Activated naive CD8-positive, alpha-beta T cell treated with anti-CD3 and anti-CD28 coated beads, Interleukin-2, amount 50 U/mL, for 24 hours (primary cell): ENCODE measurements at regions not wholly inside any gene's neighbourhood (a gene's known extent, or its start where the extent isn't known, plus 50 kb on each side); places are given as distances from the start of the nearest gene placed in this dataset.

Experiments used
- ATAC-seq: fragments of 150-1000 bp; cut with Tn5 transposase; one replicate; pipeline ENCODE4 v1.10.0; 2021
- DNase-seq: peaks from one replicate; pipeline ENCODE4 v3.0.0; 2021
- H3K27ac Mint-ChIP-seq: one replicate; pipeline ENCODE4 v1.8.0; 2021; ENCODE audit warnings: mild to moderate bottlenecking, mixed read lengths
- H3K27me3 Mint-ChIP-seq: one replicate; pipeline ENCODE4 v1.8.0; 2021; ENCODE audit warnings: mixed read lengths
- H3K36me3 Mint-ChIP-seq: one replicate; pipeline ENCODE4 v1.8.0; 2021; ENCODE audit warnings: low read depth, mixed read lengths
- H3K4me1 Mint-ChIP-seq: one replicate; pipeline ENCODE4 v1.8.0; 2021; ENCODE audit warnings: mixed read lengths
- H3K4me3 Mint-ChIP-seq: one replicate; pipeline ENCODE4 v1.8.0; 2021; ENCODE audit warnings: mild to moderate bottlenecking, moderate library complexity, mixed read lengths
- H3K9me3 Mint-ChIP-seq: one replicate; pipeline ENCODE4 v1.8.0; 2021; ENCODE audit warnings: mixed read lengths

- no peak overlapping the region for H3K4me3 Mint-ChIP-seq
- no peaks in the 10 kb centered on the region for H3K4me1 Mint-ChIP-seq
- no peaks in the 10 kb centered on the region for H3K36me3 Mint-ChIP-seq
- H3K27ac Mint-ChIP-seq, result no peak overlapping the region
- no peaks in the 10 kb centered on the region for H3K27me3 Mint-ChIP-seq
- DNase-seq (no peak), ATAC-seq (no peak)
- H3K9me3 Mint-ChIP-seq, result peaks cover 3% of the 10 kb centered on the region
These were observed 696.9 kb downstream of the ZNF385D start for GRCh38 chr3:21054064-21054463.

GRCh38 chr3:21049334-21050062 lies 701.5 kb downstream of the ZNF385D start:
- ATAC-seq (no peak), DNase-seq (no peak)
- Mint-ChIP-seq H3K36me3 (no peaks in the 10 kb centered on the region), H3K4me3 (no peak overlapping the region), H3K9me3 (peaks cover 9% of the 10 kb centered on the region), H3K27ac (no peak overlapping the region), H3K4me1 (no peaks in the 10 kb centered on the region), H3K27me3 (no peaks in the 10 kb centered on the region)

GRCh38 chr3:21043139-21043538 lies 707.9 kb downstream of the ZNF385D start:
- DNase-seq, result no peak
- Mint-ChIP-seq H3K4me1 (no peaks in the 10 kb centered on the region), H3K4me3 (no peak overlapping the region), H3K9me3 (peaks cover 16% of the 10 kb centered on the region), H3K27me3 (no peaks in the 10 kb centered on the region), H3K27ac (no peak overlapping the region), H3K36me3 (no peaks in the 10 kb centered on the region)
- no peak for ATAC-seq

GRCh38 chr3:21042184-21042583 lies 708.8 kb downstream of the ZNF385D start:
- no peaks in the 10 kb centered on the region for H3K4me1 Mint-ChIP-seq
- H3K27me3 Mint-ChIP-seq, result no peaks in the 10 kb centered on the region
- no peak for ATAC-seq
- DNase-seq, result no peak
- H3K4me3 Mint-ChIP-seq, result no peak overlapping the region
- no peaks in the 10 kb centered on the region for H3K36me3 Mint-ChIP-seq
- no peak overlapping the region for H3K27ac Mint-ChIP-seq
- peaks cover 12% of the 10 kb centered on the region for H3K9me3 Mint-ChIP-seq

- no peak for DNase-seq
- no peaks in the 10 kb centered on the region for H3K36me3 Mint-ChIP-seq
- no peak overlapping the region for H3K27ac Mint-ChIP-seq
- H3K4me1 Mint-ChIP-seq, result no peaks in the 10 kb centered on the region
- H3K9me3 Mint-ChIP-seq, result peaks cover 12% of the 10 kb centered on the region
- no peaks in the 10 kb centered on the region for H3K27me3 Mint-ChIP-seq
- H3K4me3 Mint-ChIP-seq, result no peak overlapping the region
- ATAC-seq, result no peak
These were observed 709.4 kb downstream of the ZNF385D start for GRCh38 chr3:21041621-21042020.

GRCh38 chr3:21036888-21037287 lies 714.1 kb downstream of the ZNF385D start:
- Mint-ChIP-seq H3K4me1 (no peaks in the 10 kb centered on the region), H3K36me3 (no peaks in the 10 kb centered on the region), H3K27ac (no peak overlapping the region), H3K27me3 (no peaks in the 10 kb centered on the region), H3K9me3 (peaks cover 21% of the 10 kb centered on the region), H3K4me3 (no peak overlapping the region)
- DNase-seq (no peak), ATAC-seq (no peak)

- Mint-ChIP-seq H3K4me1 (no peaks in the 10 kb centered on the region), H3K9me3 (peaks cover 14% of the 10 kb centered on the region), H3K4me3 (no peak overlapping the region), H3K27ac (no peak overlapping the region), H3K27me3 (no peaks in the 10 kb centered on the region), H3K36me3 (no peaks in the 10 kb centered on the region)
- no peak for ATAC-seq
- no peak for DNase-seq
These were observed 722.6 kb downstream of the ZNF385D start for GRCh38 chr3:21028412-21028811.

- H3K9me3 Mint-ChIP-seq, result peaks cover 10% of the 10 kb centered on the region
- H3K36me3 Mint-ChIP-seq, result no peaks in the 10 kb centered on the region
- H3K4me3 Mint-ChIP-seq, result no peak overlapping the region
- no peak overlapping the region for H3K27ac Mint-ChIP-seq
- no peak for DNase-seq
- no peaks in the 10 kb centered on the region for H3K4me1 Mint-ChIP-seq
- no peaks in the 10 kb centered on the region for H3K27me3 Mint-ChIP-seq
- no peak for ATAC-seq
These were observed 726.4 kb downstream of the ZNF385D start for GRCh38 chr3:21024563-21024962.

- DNase-seq (no peak), ATAC-seq (no peak)
- no peaks in the 10 kb centered on the region for H3K4me1 Mint-ChIP-seq
- no peaks in the 10 kb centered on the region for H3K27me3 Mint-ChIP-seq
- no peaks in the 10 kb centered on the region for H3K36me3 Mint-ChIP-seq
- H3K27ac Mint-ChIP-seq, result no peak overlapping the region
- peaks cover 23% of the 10 kb centered on the region for H3K9me3 Mint-ChIP-seq
- no peak overlapping the region for H3K4me3 Mint-ChIP-seq
These were observed 730.3 kb downstream of the ZNF385D start for GRCh38 chr3:21020681-21021080.

GRCh38 chr3:21020043-21020442 lies 731.0 kb downstream of the ZNF385D start:
- Mint-ChIP-seq H3K4me1 (no peaks in the 10 kb centered on the region), H3K4me3 (no peak overlapping the region), H3K27ac (no peak overlapping the region), H3K36me3 (no peaks in the 10 kb centered on the region), H3K27me3 (no peaks in the 10 kb centered on the region), H3K9me3 (peaks cover 27% of the 10 kb centered on the region)
- ATAC-seq (no peak), DNase-seq (no peak)

GRCh38 chr3:21017115-21017852 lies 733.7 kb downstream of the ZNF385D start:
- Mint-ChIP-seq H3K36me3 (no peaks in the 10 kb centered on the region), H3K4me1 (no peaks in the 10 kb centered on the region), H3K9me3 (peaks cover 45% of the 10 kb centered on the region), H3K27me3 (no peaks in the 10 kb centered on the region), H3K27ac (no peak overlapping the region), H3K4me3 (no peak overlapping the region)
- DNase-seq (no peak), ATAC-seq (no peak)

- H3K4me3 Mint-ChIP-seq, result no peak overlapping the region
- H3K27ac Mint-ChIP-seq, result no peak overlapping the region
- DNase-seq, result no peak
- peaks cover 47% of the 10 kb centered on the region for H3K9me3 Mint-ChIP-seq
- H3K36me3 Mint-ChIP-seq, result no peaks in the 10 kb centered on the region
- ATAC-seq, result no peak
- no peaks in the 10 kb centered on the region for H3K4me1 Mint-ChIP-seq
- no peaks in the 10 kb centered on the region for H3K27me3 Mint-ChIP-seq
These were observed 737.4 kb downstream of the ZNF385D start for GRCh38 chr3:21013566-21013965.

- H3K27ac Mint-ChIP-seq, result no peak overlapping the region
- ATAC-seq (no peak), DNase-seq (no peak)
- peaks cover 18% of the 10 kb centered on the region for H3K9me3 Mint-ChIP-seq
- no peak overlapping the region for H3K4me3 Mint-ChIP-seq
- H3K4me1 Mint-ChIP-seq, result no peaks in the 10 kb centered on the region
- H3K36me3 Mint-ChIP-seq, result no peaks in the 10 kb centered on the region
- no peaks in the 10 kb centered on the region for H3K27me3 Mint-ChIP-seq
These were observed 751.3 kb downstream of the ZNF385D start for GRCh38 chr3:20999661-21000060.

GRCh38 chr3:20997183-20997582 lies 753.8 kb downstream of the ZNF385D start:
- no peaks in the 10 kb centered on the region for H3K36me3 Mint-ChIP-seq
- DNase-seq, result no peak
- no peaks in the 10 kb centered on the region for H3K27me3 Mint-ChIP-seq
- peaks cover 10% of the 10 kb centered on the region for H3K9me3 Mint-ChIP-seq
- H3K4me1 Mint-ChIP-seq, result no peaks in the 10 kb centered on the region
- H3K4me3 Mint-ChIP-seq, result no peak overlapping the region
- ATAC-seq, result no peak
- no peak overlapping the region for H3K27ac Mint-ChIP-seq

GRCh38 chr3:20990896-20991295 lies 760.1 kb downstream of the ZNF385D start:
- no peak overlapping the region for H3K4me3 Mint-ChIP-seq

More at GRCh38 chr3:20990896-20991295, 760.1 kb downstream of the ZNF385D start:
- Mint-ChIP-seq H3K36me3 (no peaks in the 10 kb centered on the region), H3K4me1 (no peaks in the 10 kb centered on the region), H3K27ac (no peak overlapping the region), H3K27me3 (no peaks in the 10 kb centered on the region), H3K9me3 (peaks cover 6% of the 10 kb centered on the region)
- DNase-seq, result no peak
- no peak for ATAC-seq
